Spleen (tissue), 7 donors: ENCODE measurements at regions not wholly inside any gene's neighbourhood (a gene's known extent, or its start where the extent isn't known, plus 50 kb on each side); places are given as distances from the start of the nearest gene placed in this dataset.

Source experiments
- POLR2AphosphoS5 ChIP-seq, 3 donors: sonication (generic); formaldehyde crosslinking; IDR thresholded peaks; one replicate each; pipeline ENCODE4 v1.5.1; 2017; ENCODE audit warnings: antibody characterized with exemption in 3 of 3
- TF ChIP-seq, protein P1 (sequence below), 11 experiments: fragments of 200-600 bp in 7 of 11; fragments of 450-650 bp in 4 of 11; sonication (generic) in 4 of 11; IDR thresholded peaks in 8 of 11; conservative IDR thresholded peaks in 3 of 11; 1 replicate in 7 of 11; 2 replicates in 4 of 11; pipeline versions ENCODE4 v1.4.0 to v1.8.0; 2016 to 2021; ENCODE audit warnings: antibody characterized with exemption in 11 of 11, inconsistent platforms in 4 of 11, mild to moderate bottlenecking in 1 of 11
- donor health status: DM: no; HTN: no; CAD: no; lungs with moderate emphysema.
- donor health status: DM: no; HTN: no; CAD: no.
- donor health status: DM: no; HTN: no; CAD: no.

DNA sequence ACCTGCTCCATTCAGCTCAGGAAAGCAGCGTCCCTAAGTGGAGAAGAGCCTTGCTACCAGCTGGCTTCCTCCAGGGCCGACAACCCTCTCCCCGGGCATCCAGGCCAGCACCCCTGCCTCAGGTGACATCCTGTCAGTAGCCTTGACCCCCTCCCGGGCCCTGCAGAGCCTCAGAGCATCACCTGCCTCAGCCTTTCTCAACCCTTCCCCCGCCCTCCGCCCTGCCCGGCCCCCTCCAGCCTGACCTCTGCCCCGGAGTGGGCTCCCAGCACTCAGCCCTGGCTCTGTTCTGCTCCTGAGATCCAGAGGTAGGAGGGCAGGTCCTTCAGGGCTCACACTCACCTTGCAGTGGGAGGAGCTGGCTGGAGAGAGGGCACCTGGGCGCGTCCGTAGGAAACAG lies 73.8 kb upstream of the METRNL start:
- TF ChIP-seq, protein P1, sequence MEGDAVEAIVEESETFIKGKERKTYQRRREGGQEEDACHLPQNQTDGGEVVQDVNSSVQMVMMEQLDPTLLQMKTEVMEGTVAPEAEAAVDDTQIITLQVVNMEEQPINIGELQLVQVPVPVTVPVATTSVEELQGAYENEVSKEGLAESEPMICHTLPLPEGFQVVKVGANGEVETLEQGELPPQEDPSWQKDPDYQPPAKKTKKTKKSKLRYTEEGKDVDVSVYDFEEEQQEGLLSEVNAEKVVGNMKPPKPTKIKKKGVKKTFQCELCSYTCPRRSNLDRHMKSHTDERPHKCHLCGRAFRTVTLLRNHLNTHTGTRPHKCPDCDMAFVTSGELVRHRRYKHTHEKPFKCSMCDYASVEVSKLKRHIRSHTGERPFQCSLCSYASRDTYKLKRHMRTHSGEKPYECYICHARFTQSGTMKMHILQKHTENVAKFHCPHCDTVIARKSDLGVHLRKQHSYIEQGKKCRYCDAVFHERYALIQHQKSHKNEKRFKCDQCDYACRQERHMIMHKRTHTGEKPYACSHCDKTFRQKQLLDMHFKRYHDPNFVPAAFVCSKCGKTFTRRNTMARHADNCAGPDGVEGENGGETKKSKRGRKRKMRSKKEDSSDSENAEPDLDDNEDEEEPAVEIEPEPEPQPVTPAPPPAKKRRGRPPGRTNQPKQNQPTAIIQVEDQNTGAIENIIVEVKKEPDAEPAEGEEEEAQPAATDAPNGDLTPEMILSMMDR (IDR thresholded peaks at IDR 0.05 in 8 of 11, conservative IDR thresholded peaks at IDR 0.05 in 3 of 11) = no peak
- no peak for TF ChIP-seq POLR2AphosphoS5 (IDR thresholded peaks at IDR 0.05)
